Amygdala (tissue), 56 donors: ENCODE measurements at regions not wholly inside any gene's neighbourhood (a gene's known extent, or its start where the extent isn't known, plus 50 kb on each side); places are given as distances from the start of the nearest gene placed in this dataset.
A peak's percentile ranks its signal among the peaks of the same experiment; 100 is the strongest.

Experiments used
- DNase-seq, 56 donors: peaks; one replicate each; lab custom pipeline; 2025; lab: John Stamatoyannopoulos, UW

DNA sequence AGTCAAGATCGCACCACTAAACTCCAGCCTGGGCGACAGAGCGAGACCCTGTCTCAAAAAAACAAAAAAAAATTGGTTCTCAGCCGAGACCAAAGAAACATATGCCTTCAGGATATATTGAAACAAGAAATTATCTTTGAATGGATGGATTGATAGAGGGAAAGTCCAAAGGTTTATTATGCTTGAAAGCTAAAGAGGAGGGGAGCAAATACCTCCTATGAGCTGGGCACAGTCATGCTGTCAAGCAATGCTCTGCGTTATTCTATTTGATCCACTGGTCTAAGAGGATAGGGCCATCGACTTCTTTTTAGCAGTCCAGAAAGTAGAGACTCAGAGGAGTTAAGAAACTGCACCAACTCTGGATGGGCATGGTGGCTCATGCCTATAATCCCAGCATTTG is 85.9 kb upstream of the SLC34A2 start:
- DNase-seq: no peak

DNA sequence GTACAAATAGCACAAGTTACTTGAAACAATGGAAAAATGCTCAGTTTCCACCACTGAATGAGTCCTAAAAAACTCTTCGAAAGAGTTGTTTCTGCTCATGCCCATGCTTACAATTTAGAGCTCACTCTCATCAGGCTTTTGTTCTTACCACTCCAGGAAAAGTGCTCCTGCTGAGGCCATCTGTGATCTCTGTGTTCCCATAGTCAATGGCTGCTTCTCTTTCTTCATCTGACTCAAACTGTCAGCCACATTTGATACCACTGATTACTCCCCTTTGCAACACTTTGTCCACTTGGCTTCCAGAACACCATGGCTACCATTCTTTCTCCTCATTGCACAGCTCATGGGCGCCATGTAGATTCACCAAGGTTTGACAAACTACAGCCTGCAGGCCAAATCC is 80.0 kb upstream of the SLC34A2 start:
- no peak for DNase-seq

DNA sequence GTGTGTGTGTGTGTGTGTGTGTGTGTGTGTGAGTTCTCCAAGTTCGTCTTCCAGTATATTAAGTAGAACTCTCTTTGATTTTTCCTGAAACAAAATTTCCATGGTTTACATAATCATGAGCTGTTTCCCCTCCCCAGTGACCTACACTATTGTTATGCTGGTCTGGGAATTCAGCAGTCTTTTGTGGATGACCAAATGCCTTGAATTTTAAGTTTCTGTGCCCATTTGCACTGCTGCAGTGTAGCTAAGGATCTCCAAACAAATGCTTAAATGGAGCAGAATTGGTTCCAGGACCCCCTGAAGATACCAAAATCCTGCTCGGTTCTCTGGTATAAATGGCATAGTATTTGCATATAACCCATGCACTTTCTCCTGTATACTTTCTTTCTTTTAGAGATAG is 77.2 kb upstream of the SLC34A2 start:
- DNase-seq: peak in 3 of 56 donors; percentile 1 to 16 (median 8)

DNA sequence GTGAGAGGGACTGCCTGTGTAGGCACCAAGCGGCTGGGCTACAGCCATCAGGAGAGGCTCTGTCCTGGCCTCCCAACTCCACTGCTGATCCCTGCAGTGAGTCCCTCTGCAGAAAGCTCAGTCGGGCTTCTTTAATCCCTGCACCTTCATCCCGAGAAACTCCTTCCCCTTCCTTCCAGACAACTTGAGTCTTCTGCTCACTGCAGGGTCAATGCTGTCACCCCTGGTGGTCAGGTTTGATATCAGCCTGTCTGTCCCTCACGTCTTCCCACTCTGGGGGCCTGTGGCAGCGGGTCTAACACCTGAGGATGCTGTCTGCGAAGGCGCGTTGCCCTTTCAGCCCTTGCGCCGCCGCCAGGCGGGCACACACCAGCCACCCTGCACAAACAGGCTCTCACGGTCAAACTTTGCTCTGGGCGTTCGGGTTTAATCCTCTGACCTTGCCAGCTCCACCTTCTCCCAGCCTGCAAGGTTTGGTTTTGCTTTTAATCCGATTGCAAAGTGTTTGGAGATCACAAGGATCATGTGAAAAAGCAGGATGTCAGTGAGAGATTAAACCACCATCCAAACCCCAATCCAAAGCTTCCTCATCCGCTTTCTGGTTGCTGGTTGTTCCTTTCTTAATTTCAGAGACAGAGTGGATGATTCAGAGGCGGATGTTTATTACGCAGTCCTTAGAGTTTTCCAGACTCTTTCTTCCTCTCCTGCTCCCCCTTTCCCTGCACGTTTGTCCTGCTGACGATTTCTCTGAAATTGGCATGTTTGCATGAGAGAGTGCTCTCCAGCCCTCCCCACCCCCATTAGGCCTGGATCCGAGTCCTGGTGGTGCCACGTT is 74.8 kb upstream of the SLC34A2 start:
- no peak for DNase-seq

DNA sequence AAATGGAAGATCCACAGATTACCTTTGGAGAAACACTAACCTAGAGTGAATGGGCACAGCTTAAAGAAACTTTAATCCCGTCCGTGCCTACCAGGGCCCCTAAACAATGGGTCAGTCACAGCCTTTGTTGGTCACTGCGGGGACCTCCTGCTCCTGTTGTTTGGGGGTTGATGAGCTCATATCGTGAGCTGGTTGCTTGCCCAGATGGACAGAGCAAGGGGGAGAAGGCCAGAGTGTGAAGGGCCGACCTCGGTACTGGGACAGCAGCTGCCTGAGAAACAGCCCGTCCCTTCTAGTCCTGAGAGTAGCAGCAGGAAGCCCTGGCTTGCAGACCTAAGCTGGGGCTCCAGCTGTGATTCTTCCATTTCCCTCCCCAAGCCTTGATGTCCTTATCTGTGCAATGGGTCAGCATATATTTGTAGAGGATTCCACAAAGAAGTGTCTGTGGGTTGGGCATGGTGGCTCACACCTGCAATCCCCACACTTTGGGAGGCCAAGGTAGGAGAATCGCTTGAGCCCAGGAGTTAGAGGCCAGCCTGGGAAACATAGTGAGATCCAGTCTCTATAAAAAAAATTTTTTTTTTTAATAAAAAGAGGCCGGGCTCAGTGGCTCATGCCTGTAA is 69.6 kb upstream of the SLC34A2 start:
- no peak for DNase-seq

DNA sequence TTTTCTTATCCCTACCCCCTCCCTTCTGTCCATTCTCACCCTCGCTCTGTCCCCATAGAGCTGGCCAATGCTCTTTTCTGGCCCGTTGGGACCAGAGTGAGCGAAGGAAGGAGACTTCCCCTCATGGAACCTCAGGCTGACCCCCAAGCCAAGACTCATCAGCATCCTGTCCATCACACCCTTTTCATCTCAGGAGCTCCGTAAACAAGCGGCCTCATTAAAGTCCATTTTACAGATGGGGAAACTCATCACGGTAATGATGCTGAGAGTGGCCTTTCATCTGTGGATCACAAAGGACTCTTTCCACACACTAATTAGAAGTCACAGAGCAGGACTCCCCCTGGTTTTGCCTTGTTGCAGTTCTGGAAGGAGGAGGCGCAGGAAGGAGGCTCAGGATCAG is 67.4 kb upstream of the SLC34A2 start:
- no peak for DNase-seq

DNA sequence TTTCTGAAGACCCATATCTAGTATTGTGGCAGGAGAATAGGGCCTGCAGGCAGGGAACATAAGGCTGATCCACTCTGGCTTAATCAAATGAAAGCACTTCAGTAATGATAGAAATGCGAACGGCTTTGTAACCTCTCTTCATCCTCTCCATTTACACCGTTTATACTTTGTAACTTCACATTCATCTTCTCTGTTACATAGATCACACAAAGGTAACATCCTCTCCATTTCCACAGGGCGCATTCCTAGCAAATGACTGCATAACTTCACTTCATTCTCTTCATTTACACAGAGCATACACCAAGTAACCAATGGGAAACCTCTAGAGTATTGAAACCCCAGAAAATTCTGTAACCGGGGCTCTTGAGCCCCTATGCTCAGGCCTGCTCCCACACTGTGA is 65.5 kb upstream of the SLC34A2 start:
- no peak for DNase-seq

DNA sequence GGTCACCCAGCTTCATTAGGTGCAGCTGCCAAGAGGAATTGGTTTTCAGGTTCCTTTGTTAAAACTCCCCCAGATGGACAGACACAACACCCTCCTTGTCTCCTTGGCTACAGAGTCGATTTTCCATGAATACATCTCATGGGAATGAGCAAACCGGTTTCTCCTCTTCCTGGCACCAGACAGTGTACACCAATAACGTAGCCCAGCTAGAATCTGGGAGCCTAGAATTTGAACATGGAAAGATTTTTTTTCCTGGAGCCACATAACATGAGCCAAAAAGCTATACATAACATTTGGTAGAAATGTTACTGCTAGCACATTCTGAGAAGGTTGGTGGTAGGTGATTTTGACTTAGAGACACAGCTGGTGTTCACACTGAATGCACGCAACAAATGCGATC is 62.9 kb upstream of the SLC34A2 start:
- DNase-seq: no peak
